KMS-11 (cell line): ENCODE measurements at regions not wholly inside any gene's neighbourhood (a gene's known extent, or its start where the extent isn't known, plus 50 kb on each side); places are given as distances from the start of the nearest gene placed in this dataset.
"Not testable (repeated sequence)": the region's sequence is repeated elsewhere in the genome, so short reads cannot be mapped to it uniquely, and the experiment has no call there.

ENCODE experiments used
- H2AFZ ChIP-seq: fragments of 200-600 bp; sonication (generic); 2 replicates; pipeline ENCODE4 v1.6.1; 2016; ENCODE audit warnings: antibody characterized with exemption, mixed run types, low read depth
- H3K27ac ChIP-seq: fragments of 200-600 bp; sonication (generic); 2 replicates; pipeline ENCODE4 v1.6.1; 2016; ENCODE audit warnings: mild to moderate bottlenecking, mixed run types
- H3K27me3 ChIP-seq: fragments of 200-600 bp; sonication (generic); 2 replicates; pipeline ENCODE4 v1.6.1; 2017; ENCODE audit warnings: mild to moderate bottlenecking, low read depth, mixed run types, moderate library complexity; ENCODE audit not compliant: insufficient read depth
- H3K36me3 ChIP-seq: fragments of 200-600 bp; sonication (generic); 2 replicates; pipeline ENCODE4 v1.6.1; 2017; ENCODE audit warnings: mild to moderate bottlenecking, mixed run types; ENCODE audit not compliant: insufficient read depth
- H3K4me1 ChIP-seq: fragments of 200-600 bp; sonication (generic); 2 replicates; pipeline ENCODE4 v1.6.1; 2016; ENCODE audit warnings: mild to moderate bottlenecking, low read depth, mixed run types; ENCODE audit not compliant: poor library complexity, severe bottlenecking
- H3K4me2 ChIP-seq: fragments of 200-600 bp; sonication (generic); 2 replicates; pipeline ENCODE4 v1.7.0; 2016; ENCODE audit warnings: mild to moderate bottlenecking, mixed run types
- H3K4me3 ChIP-seq: fragments of 200-600 bp; sonication (generic); IDR thresholded peaks from 2 replicates; pipeline ENCODE4 v1.6.1; 2017; ENCODE audit warnings: low read depth, low read length, mixed read lengths; ENCODE audit not compliant: insufficient read depth
- H3K79me2 ChIP-seq: fragments of 200-600 bp; sonication (generic); 2 replicates; pipeline ENCODE4 v1.6.1; 2016; ENCODE audit warnings: low read depth, mixed run types; ENCODE audit not compliant: insufficient read depth
- H3K9ac ChIP-seq: fragments of 200-600 bp; sonication (generic); 2 replicates; pipeline ENCODE4 v1.6.1; 2016; ENCODE audit warnings: mild to moderate bottlenecking, mixed run types
- H4K20me1 ChIP-seq: fragments of 200-600 bp; sonication (generic); 2 replicates; pipeline ENCODE4 v1.6.1; 2016; ENCODE audit warnings: mild to moderate bottlenecking, mixed run types; ENCODE audit not compliant: insufficient read depth
- CTCF ChIP-seq: fragments of 200-600 bp; sonication (generic); conservative IDR thresholded peaks from 2 replicates; pipeline ENCODE4 v1.6.1; 2017; ENCODE audit warnings: low read depth, mild to moderate bottlenecking, antibody characterized with exemption, low read length, moderate library complexity, mixed read lengths

GRCh38 chr2:131641414-131642206, 113.9 kb downstream of the CCDC74A start:
- Histone ChIP-seq H3K27me3 (no peaks in the 10 kb centered on the region), H3K4me3 (no peak overlapping the region), H2AFZ (no peak overlapping the region), H3K36me3 (no peaks in the 10 kb centered on the region), H3K27ac (no peak overlapping the region), H3K4me1 (no peaks in the 10 kb centered on the region), H3K9ac (no peak overlapping the region), H3K79me2 (no peaks in the 10 kb centered on the region), H3K4me2 (no peak overlapping the region), H4K20me1 (no peaks in the 10 kb centered on the region)
- TF ChIP-seq CTCF: no peak

DNA sequence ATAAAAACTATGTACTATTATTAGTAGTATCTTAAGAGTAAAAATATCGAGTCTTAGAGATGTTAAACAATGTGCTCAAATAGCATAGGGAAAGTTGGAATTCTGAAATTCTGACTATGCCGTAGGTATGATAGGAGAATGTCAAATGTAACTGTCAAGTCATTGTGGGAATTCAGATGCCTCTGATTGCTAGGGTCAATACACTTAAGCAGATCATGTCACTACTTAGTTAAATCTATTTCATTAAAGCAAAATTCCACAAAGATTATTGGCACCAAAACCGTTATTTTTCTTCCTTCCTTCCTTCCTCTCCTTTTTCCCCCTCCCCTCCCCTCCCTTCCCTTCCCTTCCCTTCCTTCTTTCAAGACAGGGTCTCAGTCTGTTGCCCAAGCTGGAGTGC, 115.5 kb downstream of the CCDC74A start:
- H2AFZ ChIP-seq, H3K4me1 ChIP-seq, H3K79me2 ChIP-seq, H3K36me3 ChIP-seq, H3K27me3 ChIP-seq, H3K4me3 ChIP-seq, H4K20me1 ChIP-seq, H3K27ac ChIP-seq, H3K9ac ChIP-seq, H3K4me2 ChIP-seq: not testable (repeated sequence)

DNA sequence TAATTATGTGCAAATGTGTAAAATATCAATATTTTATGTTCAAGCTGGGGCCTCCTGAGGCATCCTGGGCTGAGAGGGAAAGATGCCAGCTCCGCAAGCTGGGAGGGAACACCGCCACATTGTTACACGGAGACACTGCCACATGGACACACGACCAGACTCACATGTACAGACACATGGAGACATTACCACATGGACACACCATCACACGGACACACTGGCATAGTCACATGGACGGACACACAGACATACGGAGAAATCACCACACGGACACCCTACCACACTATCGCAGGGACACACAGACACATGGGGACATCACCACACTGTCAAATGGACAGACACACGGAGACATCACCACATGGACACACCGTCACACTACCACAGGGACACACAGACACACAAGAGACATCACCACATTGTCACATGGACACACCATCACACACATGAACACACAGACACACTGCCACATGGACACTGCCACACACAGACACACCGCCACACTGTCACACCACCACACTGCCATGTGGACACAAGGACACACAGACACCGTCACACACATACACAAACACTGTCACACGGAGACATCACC, 117.6 kb downstream of the CCDC74A start:
- H3K4me3 ChIP-seq: no peak overlapping the region
- H4K20me1 ChIP-seq: no peaks in the 10 kb centered on the region
- no peaks in the 10 kb centered on the region for H3K36me3 ChIP-seq
- H3K4me2 ChIP-seq: no peak overlapping the region
- TF ChIP-seq CTCF: no peak
- H3K4me1 ChIP-seq: no peaks in the 10 kb centered on the region
- no peak overlapping the region for H2AFZ ChIP-seq
- H3K27ac ChIP-seq: no peak overlapping the region
- H3K27me3 ChIP-seq: no peaks in the 10 kb centered on the region
- no peak overlapping the region for H3K9ac ChIP-seq
- H3K79me2 ChIP-seq: no peaks in the 10 kb centered on the region

- not testable (repeated sequence) for H3K4me1 ChIP-seq, H3K9ac ChIP-seq, H3K79me2 ChIP-seq, H3K4me2 ChIP-seq, H3K27ac ChIP-seq, H3K36me3 ChIP-seq, H3K27me3 ChIP-seq, H3K4me3 ChIP-seq, H4K20me1 ChIP-seq, H2AFZ ChIP-seq
Observed at GRCh38 chr2:131646220-131646619, 118.5 kb downstream of the CCDC74A start.

- Histone ChIP-seq H3K36me3 (no peaks in the 10 kb centered on the region), H3K9ac (no peak overlapping the region), H3K4me2 (no peak overlapping the region), H2AFZ (no peak overlapping the region), H3K79me2 (no peaks in the 10 kb centered on the region), H3K4me3 (no peak overlapping the region), H3K27me3 (no peaks in the 10 kb centered on the region), H4K20me1 (no peaks in the 10 kb centered on the region), H3K4me1 (no peaks in the 10 kb centered on the region), H3K27ac (no peak overlapping the region)
- no peak for TF ChIP-seq CTCF
Observed at GRCh38 chr2:131646669-131647297, 119.1 kb downstream of the CCDC74A start.

DNA sequence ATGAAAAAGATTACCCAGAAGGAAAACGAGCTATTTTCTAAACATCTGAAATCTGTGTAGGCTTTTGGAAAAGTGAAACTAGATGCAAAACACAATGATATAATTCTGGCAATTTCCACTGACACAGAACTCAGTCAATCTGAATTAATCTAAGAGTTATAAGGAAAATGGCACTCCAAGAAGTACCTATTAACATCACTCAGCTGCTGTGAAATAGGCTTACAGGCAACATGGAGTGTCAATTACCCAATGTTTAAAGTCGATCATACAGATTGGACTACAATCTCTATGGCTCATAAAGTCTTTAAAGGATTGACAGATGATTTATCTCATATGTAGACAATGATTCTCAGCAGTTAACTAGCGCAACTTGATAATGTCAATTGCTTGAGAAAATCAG, 120.9 kb downstream of the CCDC74A start:
- H3K4me1 ChIP-seq, H3K4me2 ChIP-seq, H3K9ac ChIP-seq, H4K20me1 ChIP-seq, H3K4me3 ChIP-seq, H3K79me2 ChIP-seq, H3K36me3 ChIP-seq, H3K27me3 ChIP-seq, H2AFZ ChIP-seq, H3K27ac ChIP-seq: not testable (repeated sequence)

DNA sequence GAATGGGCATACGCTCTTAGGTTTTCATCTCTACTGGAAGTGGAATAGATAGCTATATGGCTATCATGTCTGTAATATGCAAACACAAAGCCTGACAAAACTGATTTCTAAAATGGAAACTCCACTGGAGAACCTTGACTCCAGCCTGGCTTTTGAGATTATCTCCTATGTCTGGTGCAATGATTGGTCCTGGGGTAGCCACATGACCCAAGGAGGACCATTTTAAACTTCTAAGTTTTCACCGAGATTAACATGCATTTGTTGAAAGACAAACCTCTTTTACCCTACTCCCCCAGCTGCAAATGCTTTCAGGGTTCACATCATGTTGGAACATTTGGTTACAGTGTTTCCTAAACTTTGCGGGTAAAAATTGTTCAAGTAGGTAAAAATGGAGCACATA, 124.6 kb downstream of the CCDC74A start:
- H3K4me2 ChIP-seq, H3K4me3 ChIP-seq, H3K27me3 ChIP-seq, H3K9ac ChIP-seq, H3K36me3 ChIP-seq, H3K27ac ChIP-seq, H3K4me1 ChIP-seq, H4K20me1 ChIP-seq, H3K79me2 ChIP-seq, H2AFZ ChIP-seq: not testable (repeated sequence)
